ENCODE measurements at regions not wholly inside any gene's neighbourhood (a gene's known extent, or its start where the extent isn't known, plus 50 kb on each side); places are given as distances from the start of the nearest gene placed in this dataset.
A peak's percentile ranks its signal among the peaks of the same experiment; 100 is the strongest.
"Not testable (repeated sequence)": the region's sequence is repeated elsewhere in the genome, so short reads cannot be mapped to it uniquely, and the experiment has no call there.

DNA sequence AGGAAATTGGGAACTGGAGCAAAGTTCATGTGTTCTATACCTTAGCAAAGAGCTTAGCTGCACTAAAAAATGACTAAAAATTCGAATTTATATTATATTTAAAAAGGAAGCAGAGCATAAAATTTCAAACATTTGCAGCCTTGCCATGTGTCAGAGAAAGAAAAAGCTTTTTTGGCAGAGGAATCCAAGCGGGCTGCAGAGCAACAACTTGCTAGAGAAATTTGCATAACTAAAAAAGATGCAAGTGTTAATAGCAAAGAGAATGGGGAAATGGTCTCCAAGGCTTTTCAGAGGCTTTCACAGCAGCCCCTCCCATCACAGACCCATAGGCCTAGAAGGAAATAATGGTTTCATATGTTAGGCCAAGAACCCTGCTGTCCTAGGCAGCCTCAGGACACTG is 1315.9 kb downstream of the DSC3 start:
- Mint-ChIP-seq H3K27me3 (no peaks in the 10 kb centered on the region), H3K4me3 (no peak overlapping the region), H3K27ac (no peak overlapping the region), H3K4me1 (no peaks in the 10 kb centered on the region), H3K9me3 (peaks cover 21 to 55% of the 10 kb centered on the region in 2 donors)
- no peak for DNase-seq
- no peak for ATAC-seq

DNA sequence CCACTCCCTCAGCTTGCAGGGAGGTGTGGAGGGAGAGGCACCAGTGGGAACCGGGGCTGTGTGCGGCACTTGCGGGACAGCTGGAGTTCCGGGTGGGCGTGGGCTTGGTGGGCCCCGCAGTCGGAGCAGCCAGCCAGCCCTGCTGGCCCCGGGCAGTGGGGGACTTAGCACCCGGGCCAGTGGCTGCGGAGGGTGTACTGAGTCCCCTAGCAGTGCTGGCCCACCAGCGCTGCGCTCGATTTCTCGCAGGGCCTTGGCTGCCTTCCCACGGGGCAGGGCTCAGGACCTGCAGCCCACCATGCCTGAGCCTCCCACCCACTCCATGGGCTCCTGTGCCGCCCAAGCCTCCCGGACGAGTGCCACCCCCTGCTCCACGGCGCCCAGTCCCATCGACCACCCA is 1319.1 kb downstream of the DSC3 start:
- not testable (repeated sequence) for H3K4me1 Mint-ChIP-seq, ATAC-seq, H3K27me3 Mint-ChIP-seq, H3K27ac Mint-ChIP-seq, H3K4me3 Mint-ChIP-seq, DNase-seq
- H3K9me3 Mint-ChIP-seq = peaks cover 29 to 47% of the 10 kb centered on the region in 2 donors

GRCh38 chr18:29715960-29716359 is 1326.6 kb downstream of the DSC3 start:
- H3K4me3 Mint-ChIP-seq, H3K4me1 Mint-ChIP-seq, DNase-seq, H3K27ac Mint-ChIP-seq, H3K27me3 Mint-ChIP-seq, ATAC-seq: not testable (repeated sequence)
- peaks cover 8 to 18% of the 10 kb centered on the region in 2 donors for H3K9me3 Mint-ChIP-seq

GRCh38 chr18:29712785-29713184 is 1329.8 kb downstream of the DSC3 start:
- no peak overlapping the region for H3K27ac Mint-ChIP-seq
- H3K9me3 Mint-ChIP-seq = peaks cover 8 to 16% of the 10 kb centered on the region in 2 donors
- no peaks in the 10 kb centered on the region for H3K4me1 Mint-ChIP-seq
- H3K4me3 Mint-ChIP-seq = no peak overlapping the region
- ATAC-seq (no peak), DNase-seq (no peak)
- H3K27me3 Mint-ChIP-seq = no peaks in the 10 kb centered on the region

GRCh38 chr18:29711932-29712331 is 1330.6 kb downstream of the DSC3 start:
- no peaks in the 10 kb centered on the region for H3K4me1 Mint-ChIP-seq
- DNase-seq (no peak), ATAC-seq (no peak)
- no peak overlapping the region for H3K4me3 Mint-ChIP-seq
- H3K27ac Mint-ChIP-seq = no peak overlapping the region
- peaks cover 8 to 25% of the 10 kb centered on the region in 2 donors for H3K9me3 Mint-ChIP-seq
- no peaks in the 10 kb centered on the region for H3K27me3 Mint-ChIP-seq

DNA sequence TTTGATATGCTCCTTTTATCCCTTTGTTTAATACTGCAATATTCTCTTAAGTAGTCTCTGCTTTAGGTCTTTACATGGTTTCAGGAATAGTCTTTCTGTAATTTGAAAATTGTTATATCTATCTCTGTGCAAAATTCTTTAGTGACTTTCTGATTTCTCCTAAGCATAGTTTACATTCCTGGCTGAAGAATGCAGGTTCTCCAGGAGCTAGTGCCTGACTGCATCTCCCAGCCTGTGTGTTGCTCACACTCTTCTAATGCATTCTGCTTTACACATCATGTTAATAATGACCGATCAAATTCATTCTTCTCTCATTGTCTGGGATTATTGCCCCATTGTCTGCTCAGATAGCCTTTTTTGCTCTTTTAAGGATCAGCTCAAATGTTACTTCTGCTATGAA is 1349.2 kb downstream of the DSC3 start:
- Mint-ChIP-seq H3K27me3 (no peaks in the 10 kb centered on the region), H3K4me3 (no peak overlapping the region), H3K4me1 (no peaks in the 10 kb centered on the region), H3K27ac (no peak overlapping the region), H3K9me3 (peaks cover 5 to 8% of the 10 kb centered on the region in 2 donors)
- ATAC-seq = no peak
- DNase-seq = no peak

GRCh38 chr18:29681578-29681977 is 1361.0 kb downstream of the DSC3 start:
- no peak for DNase-seq
- H3K27ac Mint-ChIP-seq = no peak overlapping the region
- H3K4me1 Mint-ChIP-seq = no peaks in the 10 kb centered on the region
- no peak for ATAC-seq
- H3K9me3 Mint-ChIP-seq = peaks cover 15 to 49% of the 10 kb centered on the region in 2 donors
- H3K27me3 Mint-ChIP-seq = no peaks in the 10 kb centered on the region
- no peak overlapping the region for H3K4me3 Mint-ChIP-seq

- H3K4me3 Mint-ChIP-seq = no peak overlapping the region
- no peaks in the 10 kb centered on the region for H3K27me3 Mint-ChIP-seq
- no peak for ATAC-seq
- peak overlapping the region in 1 of 2 donors; percentile 27 for H3K27ac Mint-ChIP-seq
- no peaks in the 10 kb centered on the region for H3K4me1 Mint-ChIP-seq
- DNase-seq = no peak
- H3K9me3 Mint-ChIP-seq = peaks cover 0 to 10% of the 10 kb centered on the region in 2 donors
Measured at GRCh38 chr18:29664278-29665036, 1378.1 kb downstream of the DSC3 start.

DNA sequence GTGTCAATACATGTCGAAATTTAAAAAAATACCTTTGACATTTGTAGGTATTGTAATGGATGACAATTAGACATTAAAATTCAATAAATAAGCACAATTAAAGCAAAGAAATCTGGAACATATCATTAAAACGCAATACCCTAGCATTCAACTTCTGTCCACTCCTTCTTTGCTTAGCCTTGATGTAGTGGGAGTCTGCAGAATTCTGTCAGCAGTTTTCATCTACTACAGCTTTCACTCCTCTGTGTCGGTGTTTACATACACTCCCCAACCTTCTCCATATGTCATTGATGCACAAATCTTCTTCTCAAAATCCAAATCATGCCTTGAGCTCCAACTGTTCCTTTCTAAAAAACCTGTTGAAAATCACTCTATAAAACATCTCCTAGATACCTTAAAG is 1380.6 kb downstream of the DSC3 start:
- Mint-ChIP-seq H3K27me3 (no peaks in the 10 kb centered on the region), H3K27ac (no peak overlapping the region), H3K4me3 (no peak overlapping the region), H3K9me3 (peaks cover 0 to 10% of the 10 kb centered on the region in 2 donors), H3K4me1 (no peaks in the 10 kb centered on the region)
- DNase-seq = no peak
- ATAC-seq = no peak

- no peak for DNase-seq
- H3K27ac Mint-ChIP-seq = no peak overlapping the region
- no peak for ATAC-seq
- H3K27me3 Mint-ChIP-seq = no peaks in the 10 kb centered on the region
- no peak overlapping the region for H3K4me3 Mint-ChIP-seq
- H3K4me1 Mint-ChIP-seq = no peaks in the 10 kb centered on the region
- peaks cover 10 to 18% of the 10 kb centered on the region in 2 donors for H3K9me3 Mint-ChIP-seq
Measured at GRCh38 chr18:29660777-29661176, 1381.8 kb downstream of the DSC3 start.

GRCh38 chr18:29653671-29654215 is 1388.8 kb downstream of the DSC3 start:
- Mint-ChIP-seq H3K9me3 (peaks cover 23 to 45% of the 10 kb centered on the region in 2 donors), H3K4me1 (no peaks in the 10 kb centered on the region), H3K27ac (no peak overlapping the region), H3K4me3 (no peak overlapping the region), H3K27me3 (no peaks in the 10 kb centered on the region)
- DNase-seq (no peak), ATAC-seq (no peak)

- no peak for ATAC-seq
- H3K9me3 Mint-ChIP-seq = peaks cover 23 to 45% of the 10 kb centered on the region in 2 donors
- no peak for DNase-seq
- H3K27me3 Mint-ChIP-seq = no peaks in the 10 kb centered on the region
- H3K4me1 Mint-ChIP-seq = no peaks in the 10 kb centered on the region
- no peak overlapping the region for H3K4me3 Mint-ChIP-seq
- H3K27ac Mint-ChIP-seq = peak overlapping the region in 1 of 2 donors; percentile 56
Measured at GRCh38 chr18:29652797-29653196, 1389.7 kb downstream of the DSC3 start.

GRCh38 chr18:29651122-29651680 is 1391.3 kb downstream of the DSC3 start:
- Mint-ChIP-seq H3K9me3 (peaks cover 19 to 40% of the 10 kb centered on the region in 2 donors), H3K4me1 (no peaks in the 10 kb centered on the region), H3K27me3 (no peaks in the 10 kb centered on the region), H3K4me3 (no peak overlapping the region), H3K27ac (no peak overlapping the region)
- DNase-seq = no peak
- no peak for ATAC-seq

- no peak for ATAC-seq
- H3K4me3 Mint-ChIP-seq = no peak overlapping the region
Measured at GRCh38 chr18:29648891-29649290, 1393.7 kb downstream of the DSC3 start.

GRCh38 chr18:29647700-29648099 is 1394.8 kb downstream of the DSC3 start:
- Mint-ChIP-seq H3K4me1 (no peaks in the 10 kb centered on the region), H3K27ac (no peak overlapping the region), H3K27me3 (no peaks in the 10 kb centered on the region), H3K4me3 (no peak overlapping the region), H3K9me3 (peaks cover 10 to 30% of the 10 kb centered on the region in 2 donors)
- no peak for DNase-seq
- ATAC-seq = no peak

More at GRCh38 chr18:29648891-29649290, 1393.7 kb downstream of the DSC3 start:
- Mint-ChIP-seq H3K27ac (no peak overlapping the region), H3K4me1 (no peaks in the 10 kb centered on the region), H3K27me3 (no peaks in the 10 kb centered on the region), H3K9me3 (peaks cover 10 to 37% of the 10 kb centered on the region in 2 donors)
- DNase-seq = no peak

- no peaks in the 10 kb centered on the region for H3K4me1 Mint-ChIP-seq
- no peaks in the 10 kb centered on the region for H3K27me3 Mint-ChIP-seq
- H3K9me3 Mint-ChIP-seq = peaks cover 1 to 9% of the 10 kb centered on the region in 2 donors
- no peak for ATAC-seq
- H3K4me3 Mint-ChIP-seq = no peak overlapping the region
- DNase-seq = no peak
- no peak overlapping the region for H3K27ac Mint-ChIP-seq
Measured at GRCh38 chr18:29644276-29644675, 1398.3 kb downstream of the DSC3 start.
